H54 (cell line): ENCODE measurements at regions not wholly inside any gene's neighbourhood (a gene's known extent, or its start where the extent isn't known, plus 50 kb on each side); places are given as distances from the start of the nearest gene placed in this dataset.

ENCODE experiments used
- DNase-seq: peaks from one replicate; pipeline ENCODE4 v3.0.0; 2011; ENCODE audit warnings: low spot score, mixed read lengths; ENCODE audit not compliant: insufficient read length
- FAIRE-seq: peaks from 3 replicates; lab custom pipeline; 2011; peaks lifted over from hg19 to GRCh38; lab: Jason Lieb, UNC
- POLR2A ChIP-seq: IDR thresholded peaks from 2 replicates; pipeline ENCODE4 v1.6.1; 2011; ENCODE audit warnings: low read depth, mild to moderate bottlenecking, low read length

DNA sequence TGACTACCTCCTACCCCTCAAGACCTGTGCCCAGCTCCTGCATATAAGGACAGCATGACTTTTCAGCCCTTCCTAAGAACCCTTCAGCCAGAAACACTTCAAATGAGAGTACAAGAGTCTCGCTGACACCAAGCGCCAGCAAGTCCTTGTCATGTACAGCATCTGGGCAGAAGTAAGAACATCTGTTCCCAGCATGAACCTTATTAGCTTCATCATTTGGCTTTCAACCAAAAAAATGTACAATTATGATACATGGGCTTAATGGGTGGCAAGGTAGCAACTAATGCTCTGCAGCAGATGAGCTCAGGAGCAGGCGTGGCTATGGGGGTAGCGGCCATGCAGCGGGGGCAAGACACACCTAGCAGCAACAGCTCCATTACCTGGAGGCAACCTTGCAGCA is 487.6 kb downstream of the COG6 start:
- DNase-seq = no peak
- FAIRE-seq = no peak
- TF ChIP-seq POLR2A = no peak

DNA sequence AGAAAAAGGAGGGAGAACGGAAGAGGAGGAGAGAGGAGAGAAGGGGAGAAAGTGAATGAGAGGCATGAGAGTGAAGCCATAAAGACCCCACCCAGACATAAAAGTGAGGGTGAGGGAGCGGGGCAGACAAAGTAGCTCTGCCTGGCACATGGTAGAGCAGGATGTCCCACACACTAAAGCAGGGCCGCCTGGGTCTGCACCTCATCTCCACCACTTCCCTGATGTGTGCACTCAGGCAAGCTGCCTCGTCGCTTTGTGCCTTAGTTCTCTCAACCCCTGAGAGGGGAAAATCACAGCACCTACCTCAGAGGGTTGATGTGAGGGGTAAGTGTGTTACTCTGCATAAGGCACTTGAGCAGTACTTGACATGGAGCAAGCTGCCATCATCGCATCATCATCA is 488.1 kb downstream of the COG6 start:
- TF ChIP-seq POLR2A = no peak
- DNase-seq = no peak
- no peak for FAIRE-seq

DNA sequence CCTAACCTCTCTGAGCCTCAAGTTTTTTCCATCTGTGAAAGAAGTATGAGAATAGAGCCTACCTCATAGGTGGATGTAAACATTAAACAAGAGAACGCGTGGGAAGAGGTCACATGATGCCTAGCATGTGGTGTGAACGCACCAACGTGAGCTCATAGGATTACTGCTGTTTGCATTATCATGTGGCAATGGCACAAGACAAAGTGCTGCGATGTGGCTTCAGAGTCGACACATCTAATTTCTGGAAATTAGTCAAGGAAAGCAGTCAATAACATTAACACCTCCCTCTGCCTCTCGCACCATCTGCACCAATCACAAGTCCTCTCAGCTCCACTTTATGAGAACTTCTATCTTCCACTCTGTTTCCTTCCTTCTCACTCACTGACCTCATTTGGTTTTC is 489.7 kb downstream of the COG6 start:
- no peak for TF ChIP-seq POLR2A
- no peak for FAIRE-seq
- DNase-seq = no peak

DNA sequence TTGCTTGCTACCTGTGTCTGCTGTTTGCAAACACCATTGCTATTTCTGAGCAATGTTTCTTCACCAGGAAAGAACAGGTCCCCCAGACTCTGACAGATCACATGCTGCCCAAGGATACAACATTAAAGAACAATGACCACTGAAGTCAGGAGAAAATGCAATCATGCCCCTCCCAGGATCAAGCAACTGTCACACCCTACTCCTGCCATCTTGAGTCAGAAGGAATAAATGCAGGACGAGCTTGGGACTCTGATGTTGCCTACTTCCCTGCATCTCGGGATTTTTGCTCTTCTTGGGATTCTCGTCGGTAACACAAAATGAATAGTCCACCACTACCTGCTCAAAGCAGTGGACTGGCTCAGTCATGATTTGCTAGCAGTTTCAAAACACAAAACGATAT is 490.6 kb downstream of the COG6 start:
- no peak for FAIRE-seq
- no peak for DNase-seq
- no peak for TF ChIP-seq POLR2A

DNA sequence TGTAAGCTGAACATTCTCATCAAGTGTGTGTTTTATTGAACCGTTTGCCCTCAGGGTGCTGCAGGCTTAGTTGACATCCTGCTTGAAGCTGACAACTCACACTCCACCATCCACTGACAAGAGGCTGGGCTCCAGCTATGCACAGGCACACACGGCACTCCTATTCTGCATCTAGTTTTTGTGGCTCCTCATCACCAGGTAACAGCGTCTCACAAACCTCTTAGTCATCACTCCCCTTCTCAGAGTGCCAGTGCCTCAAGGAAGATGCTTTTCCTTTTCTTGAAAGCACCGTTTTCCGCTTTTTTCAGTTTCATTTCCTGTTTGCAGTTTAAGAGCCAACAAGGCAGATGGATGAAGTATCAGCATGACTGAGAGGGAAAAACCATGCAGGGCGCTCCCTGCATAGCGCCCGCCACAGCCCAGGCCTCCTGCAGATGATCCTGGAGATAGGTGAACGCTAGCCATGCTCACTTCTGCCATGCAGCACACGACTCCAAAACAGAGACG is 491.2 kb downstream of the COG6 start:
- FAIRE-seq (no peak), DNase-seq (no peak)
- no peak for TF ChIP-seq POLR2A

DNA sequence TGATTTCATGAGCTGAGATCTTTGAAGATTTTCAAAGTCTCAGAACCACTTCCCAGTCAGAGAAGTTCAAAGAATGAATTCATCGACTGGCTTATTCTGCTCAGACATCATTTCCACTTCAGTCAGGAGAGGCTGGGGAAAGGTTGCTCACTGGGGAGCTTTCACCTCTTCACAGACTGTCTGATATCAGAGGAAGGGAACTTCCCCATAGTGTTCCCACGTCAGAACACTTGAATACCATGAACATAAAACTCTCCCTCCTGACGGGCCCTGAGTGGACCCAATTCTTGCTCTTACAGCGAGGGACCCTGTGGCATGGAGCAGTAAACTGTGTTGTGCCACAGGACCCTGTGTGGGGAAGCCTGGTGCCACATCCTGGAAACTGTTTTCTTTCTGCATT is 492.6 kb downstream of the COG6 start:
- no peak for FAIRE-seq
- DNase-seq = no peak
- TF ChIP-seq POLR2A = no peak

DNA sequence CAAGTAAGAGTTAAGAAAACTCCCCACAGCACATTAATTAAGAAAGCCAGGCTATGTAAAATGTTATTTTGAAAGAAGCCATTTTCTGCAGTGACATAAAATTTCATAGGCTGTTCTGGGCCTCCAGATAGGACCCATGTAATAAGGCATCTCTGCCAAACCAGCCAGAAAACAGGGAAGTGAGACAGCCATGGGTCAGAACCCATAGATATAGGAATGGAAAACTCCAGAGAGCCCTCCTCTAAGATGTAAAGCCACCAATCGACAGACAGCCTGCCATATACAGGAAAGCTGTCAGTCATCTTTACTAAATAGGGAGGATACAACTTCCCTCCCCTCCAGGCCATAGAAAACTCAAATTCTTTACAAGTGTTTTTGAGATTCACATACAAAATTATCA is 493.3 kb downstream of the COG6 start:
- no peak for TF ChIP-seq POLR2A
- no peak for DNase-seq
- FAIRE-seq = no peak

DNA sequence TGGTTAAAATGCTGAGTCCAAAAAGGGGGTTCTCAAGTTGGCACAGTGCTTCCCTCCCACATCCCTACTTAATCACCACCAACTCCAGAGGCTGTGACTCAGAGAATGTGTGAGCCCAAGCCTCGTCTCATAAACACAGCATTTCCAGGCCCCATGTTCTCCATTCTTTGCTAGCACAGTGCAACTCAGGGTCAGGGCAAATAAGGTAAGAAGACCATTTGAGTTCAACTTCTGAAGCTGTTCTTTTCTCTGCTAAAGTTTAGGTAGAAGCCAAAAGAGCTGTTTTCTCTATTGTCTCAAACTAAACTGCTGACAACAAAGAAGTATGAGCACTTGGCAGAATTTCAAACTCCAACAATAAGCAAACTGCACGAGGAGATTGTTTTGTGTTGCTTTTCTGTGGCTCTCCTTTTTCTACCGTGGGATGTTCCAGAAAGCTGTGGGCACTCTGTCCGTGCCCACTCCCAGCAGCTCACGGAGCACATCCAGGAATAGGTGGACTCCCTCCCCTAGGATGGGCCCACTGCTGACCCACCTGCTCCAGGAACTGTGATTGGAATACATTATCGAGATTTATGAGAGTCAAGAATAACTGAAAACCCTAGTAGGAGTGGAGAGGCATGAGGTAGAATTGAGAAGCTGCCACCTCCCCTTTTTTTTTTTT is 494.3 kb downstream of the COG6 start:
- DNase-seq (peak; percentile 39), FAIRE-seq (peak; percentile 36)
- TF ChIP-seq POLR2A = no peak

DNA sequence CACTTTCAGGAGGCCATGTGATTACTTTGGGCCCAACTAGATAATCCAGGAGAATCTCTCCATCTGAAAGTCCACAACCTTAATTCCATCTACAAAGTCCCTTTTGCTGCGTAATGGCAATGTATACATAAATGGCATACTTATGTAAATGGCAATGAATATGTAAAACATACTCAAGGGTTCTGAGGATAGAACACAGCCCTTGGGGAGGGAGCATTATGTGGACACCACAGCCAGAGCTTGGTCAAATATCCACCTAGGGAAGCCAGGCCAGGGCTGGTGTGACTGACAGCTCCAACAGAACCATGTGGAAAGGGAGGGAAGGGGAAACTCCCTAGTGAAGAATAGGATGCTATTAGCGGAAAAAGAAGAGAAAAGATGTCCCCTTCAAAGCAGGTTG is 496.2 kb downstream of the COG6 start:
- TF ChIP-seq POLR2A = no peak
- DNase-seq (no peak), FAIRE-seq (no peak)

DNA sequence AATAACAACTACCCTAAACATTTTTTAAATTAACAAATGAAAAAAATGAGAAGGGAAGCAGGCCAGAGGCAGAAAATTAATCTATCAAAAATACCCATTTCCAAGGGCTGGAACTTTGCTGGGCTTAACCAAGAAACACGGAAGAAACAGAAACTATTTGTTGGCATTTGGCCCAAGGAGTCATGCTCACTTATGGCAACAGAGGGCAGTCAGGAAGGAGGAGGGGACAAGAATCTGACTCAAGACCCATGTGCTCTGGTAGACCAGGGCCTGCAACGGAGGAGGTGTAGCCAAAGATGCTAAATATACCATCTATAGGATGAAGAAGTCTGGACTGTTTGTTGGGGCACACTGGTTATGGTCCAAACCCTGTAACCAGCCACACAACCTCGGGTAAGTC is 496.7 kb downstream of the COG6 start:
- DNase-seq (peak; percentile 18), FAIRE-seq (no peak)
- TF ChIP-seq POLR2A = no peak

DNA sequence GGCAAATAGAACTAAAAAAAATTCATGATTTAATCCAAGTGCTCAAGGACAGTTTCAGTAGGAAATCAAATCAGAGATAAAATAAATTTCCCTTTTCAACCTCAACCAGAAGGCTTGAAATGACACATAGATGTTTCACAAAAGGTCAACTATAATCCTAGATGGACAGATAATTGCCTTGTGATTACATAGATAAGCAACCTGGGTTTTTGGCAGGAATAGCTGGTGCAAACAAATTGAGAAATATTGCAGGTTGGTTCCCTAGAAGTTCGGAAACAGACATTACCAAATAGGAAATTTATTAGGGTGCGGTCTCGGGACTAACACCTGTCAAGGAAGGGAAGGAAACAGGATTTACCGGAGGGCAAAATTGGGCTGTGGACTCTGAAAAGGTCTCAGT is 497.5 kb downstream of the COG6 start:
- FAIRE-seq (no peak), DNase-seq (no peak)
- TF ChIP-seq POLR2A = no peak

DNA sequence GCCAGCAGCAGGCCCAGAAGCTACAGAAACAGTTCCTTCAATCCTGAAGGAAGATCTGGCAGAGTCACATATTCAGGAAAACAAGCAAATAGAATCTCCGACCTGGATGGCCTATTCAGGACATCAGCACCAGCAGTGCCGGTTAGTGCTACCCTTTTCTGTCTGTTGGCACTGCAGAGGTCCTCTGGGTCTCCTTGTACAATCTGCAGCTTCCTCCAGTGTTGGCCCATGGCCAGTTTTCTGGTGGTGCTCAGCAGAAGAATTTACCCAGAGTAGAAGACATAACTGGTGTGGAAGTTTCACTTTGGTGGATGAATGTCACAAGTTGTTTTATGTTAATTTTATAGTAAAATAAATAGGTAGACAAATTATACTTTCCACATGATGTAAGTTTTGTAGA is 498.1 kb downstream of the COG6 start:
- DNase-seq (no peak), FAIRE-seq (no peak)
- TF ChIP-seq POLR2A = no peak

DNA sequence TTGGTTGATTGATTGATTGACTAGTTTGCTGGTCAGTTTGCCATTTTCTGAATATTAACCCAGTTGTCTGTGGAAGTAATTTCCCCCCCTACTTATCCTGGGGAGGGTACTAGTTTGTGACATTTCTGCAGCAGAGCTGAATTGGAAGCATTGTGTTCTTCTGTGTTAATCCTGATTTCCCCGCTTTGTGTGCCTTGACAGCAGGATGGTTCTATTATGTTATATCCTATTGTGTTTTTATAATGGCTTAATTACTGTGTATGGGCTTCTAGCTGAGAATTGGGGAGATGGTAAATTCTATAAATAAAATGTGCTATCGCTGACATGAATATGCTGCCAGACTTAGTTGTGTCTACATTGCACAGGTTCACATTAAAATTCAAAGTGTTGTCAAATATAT is 499.7 kb downstream of the COG6 start:
- FAIRE-seq (no peak), DNase-seq (no peak)
- TF ChIP-seq POLR2A = no peak

DNA sequence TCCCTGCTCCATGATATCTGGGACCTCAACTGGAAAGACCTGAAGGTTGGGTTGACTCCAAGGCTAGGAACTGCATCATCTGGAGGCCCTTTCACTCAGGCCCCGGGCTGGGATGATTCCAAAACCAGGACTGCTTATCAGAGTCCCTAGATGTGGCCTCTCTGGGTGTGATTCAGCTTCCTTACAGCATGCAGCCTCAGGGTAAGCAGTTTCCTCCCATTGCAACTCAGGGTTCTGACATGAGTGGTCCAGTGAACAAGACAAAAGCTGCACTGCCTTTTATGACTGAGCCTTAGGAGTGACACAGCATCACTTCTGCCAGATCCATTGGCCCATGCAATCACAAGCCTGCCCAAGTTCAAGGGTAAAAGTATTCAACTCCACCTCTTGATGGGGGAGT is 502.8 kb downstream of the COG6 start:
- FAIRE-seq (no peak), DNase-seq (no peak)
- no peak for TF ChIP-seq POLR2A

DNA sequence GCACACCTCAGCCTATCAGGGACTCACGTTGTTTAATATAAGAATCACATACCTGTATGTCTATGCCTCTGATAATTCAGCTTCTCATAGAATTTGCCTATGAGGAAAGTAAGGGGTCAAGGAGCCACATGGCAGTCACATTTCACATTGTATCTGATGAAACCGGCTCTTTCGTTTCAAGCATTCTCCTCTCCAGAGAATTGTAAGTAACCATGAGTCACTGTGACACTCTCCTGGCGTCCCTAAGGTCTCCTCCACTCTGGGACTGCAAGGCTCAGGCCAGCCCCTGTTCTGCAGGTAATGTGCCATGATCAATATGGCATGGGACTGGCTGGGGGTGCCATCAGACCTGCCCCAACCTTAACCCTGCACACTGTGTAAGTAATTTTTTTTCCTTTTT is 503.3 kb downstream of the COG6 start:
- TF ChIP-seq POLR2A = no peak
- FAIRE-seq (no peak), DNase-seq (no peak)
